ENCODE measurements at regions not wholly inside any gene's neighbourhood (a gene's known extent, or its start where the extent isn't known, plus 50 kb on each side); places are given as distances from the start of the nearest gene placed in this dataset.

DNA sequence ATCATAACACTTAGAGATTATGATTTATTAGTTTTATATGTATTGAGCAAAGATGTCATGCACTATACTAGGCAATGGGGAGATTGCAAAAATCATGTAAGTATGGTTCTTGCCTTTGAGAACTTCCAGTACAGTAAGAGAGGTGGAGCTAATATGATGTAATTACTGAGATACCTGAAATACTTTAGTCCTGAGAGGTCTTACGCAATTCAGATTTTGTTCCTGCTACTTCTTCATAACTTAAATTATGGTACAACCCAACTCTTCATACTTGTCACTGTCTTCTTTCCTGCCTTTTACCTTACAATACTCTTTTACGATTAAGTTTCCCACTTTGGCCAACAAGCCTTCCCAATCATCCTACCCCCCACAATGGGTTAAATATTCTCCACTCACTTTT is 564.2 kb upstream of the PITX2 start:
- Histone ChIP-seq H2AFZ (no peak overlapping the region), H3K9me2 (replicated peaks; ENCODE audit: insufficient read depth) (no peaks in the 10 kb centered on the region), H3K4me3 (no peak overlapping the region), H3K36me3 (replicated peaks; ENCODE audit: insufficient read depth, low read depth) (no peaks in the 10 kb centered on the region), H3K9me3 (ENCODE audit: low read depth) (no peaks in the 10 kb centered on the region), H4K20me1 (ENCODE audit: insufficient read depth, poor library complexity, severe bottlenecking) (no peaks in the 10 kb centered on the region), H3K79me2 (no peaks in the 10 kb centered on the region), H3K27me3 (no peaks in the 10 kb centered on the region), H3K27ac (no peak overlapping the region), H3K4me1 (ENCODE audit: insufficient read depth) (no peaks in the 10 kb centered on the region), H3K4me2 (no peak overlapping the region)
- 93% methylated on average over 2 of the region's 2 CpGs for WGBS (ENCODE audit: low lambda C conversion rate, missing lambda C conversion rate)
- TF ChIP-seq EZH2phosphoT487 (IDR thresholded peaks at IDR 0.05; ENCODE audit: low read depth, severe bottlenecking, unreplicated experiment) (no peak), EZH2 (IDR thresholded peaks at IDR 0.05; ENCODE audit: borderline replicate concordance) (no peak)
- TF ChIP-seq, protein P1, sequence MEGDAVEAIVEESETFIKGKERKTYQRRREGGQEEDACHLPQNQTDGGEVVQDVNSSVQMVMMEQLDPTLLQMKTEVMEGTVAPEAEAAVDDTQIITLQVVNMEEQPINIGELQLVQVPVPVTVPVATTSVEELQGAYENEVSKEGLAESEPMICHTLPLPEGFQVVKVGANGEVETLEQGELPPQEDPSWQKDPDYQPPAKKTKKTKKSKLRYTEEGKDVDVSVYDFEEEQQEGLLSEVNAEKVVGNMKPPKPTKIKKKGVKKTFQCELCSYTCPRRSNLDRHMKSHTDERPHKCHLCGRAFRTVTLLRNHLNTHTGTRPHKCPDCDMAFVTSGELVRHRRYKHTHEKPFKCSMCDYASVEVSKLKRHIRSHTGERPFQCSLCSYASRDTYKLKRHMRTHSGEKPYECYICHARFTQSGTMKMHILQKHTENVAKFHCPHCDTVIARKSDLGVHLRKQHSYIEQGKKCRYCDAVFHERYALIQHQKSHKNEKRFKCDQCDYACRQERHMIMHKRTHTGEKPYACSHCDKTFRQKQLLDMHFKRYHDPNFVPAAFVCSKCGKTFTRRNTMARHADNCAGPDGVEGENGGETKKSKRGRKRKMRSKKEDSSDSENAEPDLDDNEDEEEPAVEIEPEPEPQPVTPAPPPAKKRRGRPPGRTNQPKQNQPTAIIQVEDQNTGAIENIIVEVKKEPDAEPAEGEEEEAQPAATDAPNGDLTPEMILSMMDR (IDR thresholded peaks at IDR 0.05; ENCODE audit: poor library complexity), result no peak
- no peak for DNase-seq (ENCODE audit: low spot score)

DNA sequence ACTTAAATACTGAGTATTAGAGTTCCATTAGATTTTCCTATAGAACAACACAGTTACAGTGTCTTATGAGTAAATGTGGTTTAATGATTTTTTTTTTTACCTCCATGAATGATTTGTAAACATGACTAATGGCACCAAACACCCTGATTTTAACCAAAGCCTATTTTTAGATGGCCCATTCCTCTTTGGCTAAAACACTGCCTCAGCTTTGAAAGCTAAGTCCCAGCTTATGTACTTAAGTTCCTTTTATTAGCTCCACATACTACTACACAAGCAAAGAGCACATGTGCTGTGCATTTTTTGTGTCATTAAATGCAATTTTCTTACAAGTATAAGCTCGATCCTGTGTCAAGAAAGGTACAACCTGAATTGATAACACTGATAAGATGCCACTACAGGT is 575.6 kb upstream of the PITX2 start:
- H3K9me2 ChIP-seq (replicated peaks; ENCODE audit: insufficient read depth), result no peaks in the 10 kb centered on the region
- H2AFZ ChIP-seq, result no peak overlapping the region
- no peak for TF ChIP-seq EZH2 (IDR thresholded peaks at IDR 0.05; ENCODE audit: borderline replicate concordance)
- no peak for TF ChIP-seq EZH2phosphoT487 (IDR thresholded peaks at IDR 0.05; ENCODE audit: low read depth, severe bottlenecking, unreplicated experiment)
- 48% methylated on average over 1 of the region's 1 CpG for WGBS (ENCODE audit: low lambda C conversion rate, missing lambda C conversion rate)
- no peak overlapping the region for H3K4me2 ChIP-seq
- H4K20me1 ChIP-seq (ENCODE audit: insufficient read depth, poor library complexity, severe bottlenecking), result no peaks in the 10 kb centered on the region
- H3K9me3 ChIP-seq (ENCODE audit: low read depth), result no peaks in the 10 kb centered on the region
- no peak for DNase-seq (ENCODE audit: low spot score)
- no peaks in the 10 kb centered on the region for H3K27me3 ChIP-seq
- H3K79me2 ChIP-seq, result no peaks in the 10 kb centered on the region
- no peak overlapping the region for H3K4me3 ChIP-seq
- H3K4me1 ChIP-seq (ENCODE audit: insufficient read depth), result no peaks in the 10 kb centered on the region
- no peak overlapping the region for H3K27ac ChIP-seq
- no peaks in the 10 kb centered on the region for H3K36me3 ChIP-seq (replicated peaks; ENCODE audit: insufficient read depth, low read depth)

DNA sequence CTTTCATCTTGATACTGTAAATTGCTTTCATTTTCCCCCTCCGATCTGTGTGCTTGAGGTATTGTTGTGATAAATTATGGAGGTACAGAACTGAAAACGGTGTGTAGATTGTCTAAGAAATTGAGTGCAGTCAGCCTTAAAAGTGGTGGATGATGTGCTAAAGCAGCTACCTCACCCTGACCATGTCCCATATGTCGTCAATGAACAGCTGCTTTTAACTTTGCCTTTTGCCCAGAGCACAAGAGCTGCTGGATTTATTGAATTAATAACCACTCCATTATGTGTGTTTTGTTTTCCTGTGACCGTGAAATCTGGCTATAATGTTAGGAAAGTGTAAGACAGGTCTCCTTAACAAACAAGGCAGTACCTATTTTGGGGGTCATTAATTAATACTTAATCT is 581.9 kb upstream of the PITX2 start:
- Histone ChIP-seq H3K4me1 (ENCODE audit: insufficient read depth) (no peaks in the 10 kb centered on the region), H2AFZ (no peak overlapping the region), H3K9me2 (replicated peaks; ENCODE audit: insufficient read depth) (no peaks in the 10 kb centered on the region), H3K27ac (no peak overlapping the region), H3K79me2 (no peaks in the 10 kb centered on the region), H3K4me2 (no peak overlapping the region), H3K27me3 (no peaks in the 10 kb centered on the region), H3K9me3 (ENCODE audit: low read depth) (no peaks in the 10 kb centered on the region), H3K36me3 (replicated peaks; ENCODE audit: insufficient read depth, low read depth) (no peaks in the 10 kb centered on the region), H4K20me1 (ENCODE audit: insufficient read depth, poor library complexity, severe bottlenecking) (no peaks in the 10 kb centered on the region), H3K4me3 (no peak overlapping the region)
- TF ChIP-seq EZH2phosphoT487 (IDR thresholded peaks at IDR 0.05; ENCODE audit: low read depth, severe bottlenecking, unreplicated experiment) (no peak), EZH2 (IDR thresholded peaks at IDR 0.05; ENCODE audit: borderline replicate concordance) (no peak)
- TF ChIP-seq, protein P1 (IDR thresholded peaks at IDR 0.05; ENCODE audit: poor library complexity), result no peak
- no peak for DNase-seq (ENCODE audit: low spot score)
- 64% methylated on average over 4 of the region's 4 CpGs for WGBS (ENCODE audit: low lambda C conversion rate, missing lambda C conversion rate)

DNA sequence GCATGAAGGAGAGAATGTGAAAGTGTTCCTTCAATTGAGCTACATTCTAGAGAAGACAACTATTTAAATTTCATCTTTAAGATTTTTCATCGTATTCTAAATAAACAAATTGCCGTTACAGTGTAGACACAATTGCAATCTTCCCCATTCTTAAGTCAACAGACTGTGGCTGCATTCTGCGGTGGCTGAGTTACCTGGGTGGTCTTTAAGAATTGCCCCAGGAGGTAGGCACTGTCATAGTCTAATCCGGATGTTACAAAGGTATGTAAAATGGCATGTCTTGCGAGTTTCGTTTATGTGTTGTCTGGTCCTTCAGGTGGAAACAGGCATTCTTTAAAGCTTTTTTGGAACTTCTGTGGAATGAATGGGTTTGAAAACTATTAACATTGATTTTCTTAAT is 586.1 kb upstream of the PITX2 start:
- no peak overlapping the region for H3K27ac ChIP-seq
- H3K27me3 ChIP-seq, result no peaks in the 10 kb centered on the region

More for the DNA sequence above, 586.1 kb upstream of the PITX2 start:
- 44% methylated on average over 6 of the region's 6 CpGs for WGBS (ENCODE audit: low lambda C conversion rate, missing lambda C conversion rate)
- no peaks in the 10 kb centered on the region for H3K36me3 ChIP-seq (replicated peaks; ENCODE audit: insufficient read depth, low read depth)
- H4K20me1 ChIP-seq (ENCODE audit: insufficient read depth, poor library complexity, severe bottlenecking), result no peaks in the 10 kb centered on the region
- no peaks in the 10 kb centered on the region for H3K9me3 ChIP-seq (ENCODE audit: low read depth)
- H3K4me3 ChIP-seq, result no peak overlapping the region
- DNase-seq (ENCODE audit: low spot score), result no peak
- no peak overlapping the region for H2AFZ ChIP-seq
- H3K79me2 ChIP-seq, result no peaks in the 10 kb centered on the region
- peaks cover 5% of the 10 kb centered on the region for H3K4me1 ChIP-seq (ENCODE audit: insufficient read depth)
- H3K4me2 ChIP-seq, result no peak overlapping the region
- H3K9me2 ChIP-seq (replicated peaks; ENCODE audit: insufficient read depth), result no peaks in the 10 kb centered on the region
- TF ChIP-seq EZH2 (IDR thresholded peaks at IDR 0.05; ENCODE audit: borderline replicate concordance) (no peak), EZH2phosphoT487 (IDR thresholded peaks at IDR 0.05; ENCODE audit: low read depth, severe bottlenecking, unreplicated experiment) (no peak)
- TF ChIP-seq, protein P1 (IDR thresholded peaks at IDR 0.05; ENCODE audit: poor library complexity), result no peak
